LNCAP (cell line): ENCODE measurements at regions not wholly inside any gene's neighbourhood (a gene's known extent, or its start where the extent isn't known, plus 50 kb on each side); places are given as distances from the start of the nearest gene placed in this dataset.

Experiments used
- CTCF ChIP-seq: fragments of 450-650 bp; IDR thresholded peaks from 2 replicates; pipeline ENCODE4 v1.5.1; 2017; ENCODE audit warnings: mild to moderate bottlenecking

- no peak for TF ChIP-seq CTCF
Measured at GRCh38 chr6:86724695-86725094, 212.6 kb upstream of the HTR1E start.

- TF ChIP-seq CTCF: no peak
Measured at GRCh38 chr6:86723729-86724128, 213.6 kb upstream of the HTR1E start.

- TF ChIP-seq CTCF: no peak
Measured at GRCh38 chr6:86723151-86723550, 214.2 kb upstream of the HTR1E start.

GRCh38 chr6:86722131-86722530, 215.2 kb upstream of the HTR1E start:
- TF ChIP-seq CTCF: no peak

DNA sequence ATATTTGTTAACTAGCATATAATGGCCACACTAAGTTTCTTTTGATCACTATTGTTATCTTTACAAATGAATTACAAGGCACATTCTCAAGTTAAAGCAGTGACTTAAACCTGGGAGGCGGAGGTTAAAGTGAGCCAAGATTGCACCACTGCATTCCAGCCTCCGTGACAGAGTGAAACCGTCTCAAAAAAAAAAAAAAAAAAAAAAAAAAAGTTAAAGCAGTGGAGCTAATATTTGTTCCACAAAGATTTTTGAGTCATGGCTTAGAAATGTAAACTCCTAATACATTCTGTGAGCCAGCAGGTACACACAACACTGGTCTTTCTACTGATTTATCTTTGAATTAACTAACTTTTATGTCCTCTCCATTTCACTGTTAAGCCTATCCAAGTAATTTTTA, 221.7 kb upstream of the HTR1E start:
- TF ChIP-seq CTCF: no peak

DNA sequence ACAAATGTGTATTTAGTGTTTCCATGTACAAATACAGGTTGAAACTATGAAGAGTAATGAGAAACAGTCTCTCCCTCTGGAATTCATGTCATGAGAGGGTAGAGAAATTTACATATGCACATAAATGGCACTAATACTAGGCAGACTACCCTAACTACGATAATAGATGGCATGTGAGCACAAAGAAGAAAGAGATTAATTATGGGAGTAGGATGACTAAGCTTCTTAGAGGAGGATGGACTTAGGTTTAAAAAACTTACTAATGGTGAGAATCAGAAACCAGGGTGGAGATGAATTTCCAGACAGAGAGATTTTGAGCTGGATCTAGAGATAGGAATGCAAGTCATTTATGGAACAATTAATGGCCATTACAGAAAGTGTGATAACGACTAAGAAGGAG, 225.3 kb upstream of the HTR1E start:
- TF ChIP-seq CTCF: no peak

GRCh38 chr6:86707545-86708120, 229.7 kb upstream of the HTR1E start:
- no peak for TF ChIP-seq CTCF

- TF ChIP-seq CTCF: 0 out of 2 replicates have a peak, but pooled peaks have one; percentile 12
Measured at GRCh38 chr6:86706449-86706848, 230.9 kb upstream of the HTR1E start.
